Mesenchymal stem cell (in vitro differentiated cells and primary cell): ENCODE measurements at regions not wholly inside any gene's neighbourhood (a gene's known extent, or its start where the extent isn't known, plus 50 kb on each side); places are given as distances from the start of the nearest gene placed in this dataset.

Experiments
- DNase-seq: peaks from one replicate; pipeline ENCODE4 v3.0.0-alpha.2; 2013
- H2AFZ ChIP-seq: one replicate; pipeline ENCODE4 v1.6.1; 2013; ENCODE audit warnings: low read depth, mild to moderate bottlenecking, control low read depth, inconsistent platforms, low read length, moderate library complexity
- H2AK5ac ChIP-seq: 2 replicates; pipeline ENCODE4 v1.6.1; 2013; ENCODE audit warnings: low read length, moderate library complexity, mild to moderate bottlenecking, inconsistent platforms; ENCODE audit not compliant: severe bottlenecking
- H2BK120ac ChIP-seq: one replicate; pipeline ENCODE4 v1.6.1; 2013; ENCODE audit warnings: low read depth, mild to moderate bottlenecking, inconsistent platforms, low read length, moderate library complexity
- H2BK12ac ChIP-seq, 2 experiments: one replicate each; pipeline ENCODE4 v1.6.1; 2013; ENCODE audit warnings: inconsistent platforms in 2 of 2, low read length in 2 of 2, mild to moderate bottlenecking in 2 of 2, moderate library complexity in 2 of 2, control low read depth in 1 of 2
- H2BK15ac ChIP-seq: one replicate; pipeline ENCODE4 v1.6.1; 2013; ENCODE audit warnings: mild to moderate bottlenecking, low read depth, inconsistent platforms; ENCODE audit not compliant: poor library complexity, severe bottlenecking
- H2BK5ac ChIP-seq: 2 replicates; pipeline ENCODE4 v1.6.1; 2013; ENCODE audit warnings: low read depth, mild to moderate bottlenecking, low read length, control low read depth, inconsistent platforms; ENCODE audit not compliant: poor library complexity, severe bottlenecking
- H3K14ac ChIP-seq, 2 experiments: one replicate each; pipeline ENCODE4 v1.6.1; 2013; ENCODE audit warnings: inconsistent platforms in 2 of 2, low read length in 2 of 2, control low read depth in 1 of 2, mild to moderate bottlenecking in 1 of 2, moderate library complexity in 1 of 2
- H3K18ac ChIP-seq, 2 experiments: one replicate each; pipeline ENCODE4 v1.6.1; 2013; ENCODE audit warnings: inconsistent platforms in 2 of 2, low read length in 2 of 2, control low read depth in 1 of 2, low read depth in 1 of 2, mild to moderate bottlenecking in 1 of 2
- H3K23ac ChIP-seq, 2 experiments: one replicate each; pipeline ENCODE4 v1.6.1; 2013; ENCODE audit warnings: inconsistent platforms in 2 of 2, low read length in 2 of 2, mild to moderate bottlenecking in 2 of 2, moderate library complexity in 2 of 2, control low read depth in 1 of 2
- H3K27ac ChIP-seq: 2 replicates; pipeline ENCODE4 v1.5.1; 2013; ENCODE audit warnings: mild to moderate bottlenecking, moderate library complexity, low read length, control low read depth, inconsistent platforms; ENCODE audit not compliant: poor library complexity, severe bottlenecking
- H3K27me3 ChIP-seq, 2 experiments: 2 replicates each; pipeline versions ENCODE4 v1.6.1 to v1.7.0; 2013; ENCODE audit warnings: low read length in 2 of 2, mild to moderate bottlenecking in 2 of 2, moderate library complexity in 2 of 2, control low read depth in 1 of 2, inconsistent platforms in 1 of 2; ENCODE audit not compliant: control insufficient read depth in 1 of 2, insufficient read depth in 1 of 2
- H3K36me3 ChIP-seq, 2 experiments: 2 replicates each; pipeline versions ENCODE4 v1.6.1 to v1.7.0; 2013; ENCODE audit warnings: low read length in 2 of 2, control low read depth in 1 of 2, inconsistent platforms in 1 of 2, low read depth in 1 of 2, mild to moderate bottlenecking in 1 of 2; ENCODE audit not compliant: insufficient read depth in 2 of 2, control insufficient read depth in 1 of 2
- H3K4ac ChIP-seq, 2 experiments: one replicate each; pipeline ENCODE4 v1.6.1; 2013; ENCODE audit warnings: inconsistent platforms in 2 of 2, low read length in 2 of 2, mild to moderate bottlenecking in 2 of 2, moderate library complexity in 2 of 2, control low read depth in 1 of 2, low read depth in 1 of 2
- H3K4me1 ChIP-seq: 2 replicates; pipeline ENCODE4 v1.6.1; 2013; ENCODE audit warnings: low read depth, low read length, control low read depth; ENCODE audit not compliant: control insufficient read depth, insufficient read depth
- H3K4me2 ChIP-seq: 2 replicates; pipeline ENCODE4 v1.6.1; 2013; ENCODE audit warnings: low read length, mild to moderate bottlenecking, inconsistent platforms; ENCODE audit not compliant: poor library complexity, severe bottlenecking
- H3K4me3 ChIP-seq, 2 experiments: 2 replicates each; pipeline versions ENCODE4 v1.5.1 to v1.7.0; 2013; ENCODE audit warnings: low read length in 2 of 2, mild to moderate bottlenecking in 2 of 2, control low read depth in 1 of 2, low read depth in 1 of 2; ENCODE audit not compliant: insufficient read depth in 1 of 2
- H3K79me1 ChIP-seq: replicated peaks from 2 replicates; pipeline ENCODE4 v1.6.1; 2013; ENCODE audit warnings: mild to moderate bottlenecking, control low read depth, low read length, inconsistent platforms; ENCODE audit not compliant: poor library complexity, severe bottlenecking
- H3K9ac ChIP-seq: 2 replicates; pipeline ENCODE4 v1.7.0; 2013; ENCODE audit warnings: mild to moderate bottlenecking, low read length, moderate library complexity
- H3K9me3 ChIP-seq: 2 replicates; pipeline ENCODE4 v1.7.0; 2013; ENCODE audit warnings: mild to moderate bottlenecking, low read length; ENCODE audit not compliant: control insufficient read depth
- H4K8ac ChIP-seq: one replicate; pipeline ENCODE4 v1.6.1; 2013; ENCODE audit warnings: inconsistent platforms, mild to moderate bottlenecking, low read length, moderate library complexity
- H4K91ac ChIP-seq: one replicate; pipeline ENCODE4 v1.6.1; 2013; ENCODE audit warnings: mild to moderate bottlenecking, low read length, inconsistent platforms
- WGBS: methylation state at CpG from one replicate; pipeline ENCODE4 v1.1.7; 2013; ENCODE audit warnings: mixed read lengths; 5-methylcytosine and 5-hydroxymethylcytosine counted together

DNA sequence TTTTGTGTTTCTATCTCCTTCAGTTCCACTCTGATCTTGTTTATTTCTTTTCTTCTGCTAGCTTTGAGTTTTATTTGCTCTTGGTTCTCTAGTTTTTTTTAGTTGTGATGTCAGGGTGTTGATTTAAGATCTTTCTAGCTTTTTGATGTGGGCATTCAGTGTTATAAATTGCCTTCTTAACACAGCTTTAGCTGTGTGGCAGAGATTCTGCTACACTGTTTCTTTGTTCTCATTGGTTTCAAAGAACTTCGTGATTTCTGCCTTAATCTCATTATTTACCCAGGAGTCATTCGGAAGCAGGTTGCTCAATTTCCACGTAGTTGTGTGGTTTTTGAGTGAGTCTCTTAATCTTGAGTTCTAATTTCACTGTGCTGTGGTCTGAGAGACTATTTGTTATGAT is 251.7 kb upstream of the HTR2A start:
- no peak overlapping the region for H3K4ac ChIP-seq
- no peak overlapping the region for H4K91ac ChIP-seq
- H3K79me1 ChIP-seq: no peaks in the 10 kb centered on the region
- H3K27me3 ChIP-seq: no peaks in the 10 kb centered on the region
- H3K4me1 ChIP-seq: no peaks in the 10 kb centered on the region
- no peaks in the 10 kb centered on the region for H3K36me3 ChIP-seq
- no peak overlapping the region for H3K23ac ChIP-seq
- no peaks in the 10 kb centered on the region for H3K9me3 ChIP-seq
- no peak overlapping the region for H4K8ac ChIP-seq
- no peak overlapping the region for H3K18ac ChIP-seq
- DNase-seq: no peak
- H2AK5ac ChIP-seq: no peak overlapping the region
- no peak overlapping the region for H2BK5ac ChIP-seq
- H2BK12ac ChIP-seq: no peak overlapping the region
- H2BK120ac ChIP-seq: no peak overlapping the region
- no peak overlapping the region for H2BK15ac ChIP-seq
- no peak overlapping the region for H3K27ac ChIP-seq
- WGBS: 96% methylated on average over 3 of the region's 3 CpGs
- H3K4me3 ChIP-seq: no peak overlapping the region
- no peak overlapping the region for H3K14ac ChIP-seq
- H2AFZ ChIP-seq: no peak overlapping the region
- no peak overlapping the region for H3K4me2 ChIP-seq
- H3K9ac ChIP-seq: no peak overlapping the region

DNA sequence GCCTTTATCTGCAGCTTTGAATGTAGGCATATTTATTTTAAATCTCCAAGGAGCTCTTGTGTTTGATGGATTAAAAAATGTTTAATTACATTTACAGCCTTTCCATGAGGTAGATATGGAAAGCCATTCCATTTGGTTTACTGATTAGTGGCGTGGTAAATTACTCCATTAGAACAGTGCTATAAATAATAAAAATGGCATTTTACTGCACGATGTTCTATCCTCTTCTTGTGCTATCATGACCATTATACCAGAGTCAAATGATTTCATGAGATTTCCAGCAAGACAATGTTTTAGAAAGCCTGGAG is 250.9 kb upstream of the HTR2A start:
- H3K9me3 ChIP-seq: no peaks in the 10 kb centered on the region
- no peak overlapping the region for H4K8ac ChIP-seq
- H3K4me1 ChIP-seq: no peaks in the 10 kb centered on the region
- no peak overlapping the region for H2BK12ac ChIP-seq
- no peaks in the 10 kb centered on the region for H3K36me3 ChIP-seq
- no peak overlapping the region for H3K4ac ChIP-seq
- no peak overlapping the region for H3K4me2 ChIP-seq
- WGBS: 83% methylated on average over 1 of the region's 2 CpGs
- H2AK5ac ChIP-seq: no peak overlapping the region
- no peak overlapping the region for H2BK120ac ChIP-seq
- H3K23ac ChIP-seq: no peak overlapping the region
- no peak overlapping the region for H3K4me3 ChIP-seq
- no peak overlapping the region for H3K14ac ChIP-seq
- H3K27me3 ChIP-seq: no peaks in the 10 kb centered on the region
- no peaks in the 10 kb centered on the region for H3K79me1 ChIP-seq
- no peak overlapping the region for H2BK15ac ChIP-seq
- no peak for DNase-seq
- no peak overlapping the region for H3K18ac ChIP-seq
- no peak overlapping the region for H3K9ac ChIP-seq
- no peak overlapping the region for H2AFZ ChIP-seq
- no peak overlapping the region for H2BK5ac ChIP-seq
- H4K91ac ChIP-seq: no peak overlapping the region
- H3K27ac ChIP-seq: no peak overlapping the region

DNA sequence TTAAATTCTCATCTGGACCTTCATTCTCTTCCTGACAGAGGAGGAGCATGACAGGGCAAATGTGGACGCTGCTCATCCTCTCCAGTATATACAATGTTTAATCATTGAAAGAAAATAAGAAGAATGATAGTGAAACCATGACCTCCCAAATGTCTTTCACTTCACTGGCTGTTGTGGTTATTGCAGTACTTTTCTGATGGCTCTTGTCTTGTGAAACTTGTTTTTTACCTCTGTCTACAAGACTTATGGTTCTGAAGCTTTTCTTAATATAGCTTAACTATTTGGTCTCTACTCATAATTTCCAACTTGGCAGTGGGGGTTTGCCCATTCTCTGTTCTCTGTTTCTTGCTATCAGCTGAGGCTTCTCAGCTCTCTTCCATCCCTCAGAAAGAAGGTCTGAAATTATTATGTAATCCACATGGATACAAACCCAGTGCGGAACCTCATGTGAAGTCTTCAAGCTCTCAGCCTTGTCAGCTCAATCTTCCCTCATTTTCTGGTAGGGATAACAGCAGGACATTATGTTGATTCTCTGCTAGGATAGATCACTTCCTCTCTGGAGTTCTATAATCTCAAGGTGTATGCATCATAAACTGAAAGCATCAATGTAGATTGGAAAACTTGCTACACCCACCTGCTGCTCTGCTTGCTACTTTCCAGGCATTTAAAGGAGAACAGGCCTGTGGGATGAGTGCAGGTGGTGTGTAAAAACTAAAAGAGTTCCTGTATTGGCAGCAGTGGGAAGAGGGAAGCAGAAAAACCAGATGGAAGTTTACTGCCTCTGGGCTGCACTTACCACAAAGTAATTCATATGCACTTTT is 250.3 kb upstream of the HTR2A start:
- no peak overlapping the region for H3K14ac ChIP-seq
- no peak overlapping the region for H4K91ac ChIP-seq
- H2BK15ac ChIP-seq: no peak overlapping the region
- H3K36me3 ChIP-seq: no peaks in the 10 kb centered on the region
- H2BK5ac ChIP-seq: no peak overlapping the region
- no peak overlapping the region for H2BK120ac ChIP-seq
- H4K8ac ChIP-seq: no peak overlapping the region
- no peak overlapping the region for H3K4ac ChIP-seq
- DNase-seq: peak; percentile 22
- WGBS: 100% methylated on average over 1 of the region's 2 CpGs
- H2AFZ ChIP-seq: no peak overlapping the region
- no peak overlapping the region for H3K4me3 ChIP-seq
- no peak overlapping the region for H2BK12ac ChIP-seq
- H3K4me1 ChIP-seq: no peaks in the 10 kb centered on the region
- no peak overlapping the region for H3K23ac ChIP-seq
- no peak overlapping the region for H3K9ac ChIP-seq
- no peak overlapping the region for H2AK5ac ChIP-seq
- no peaks in the 10 kb centered on the region for H3K9me3 ChIP-seq
- H3K18ac ChIP-seq: no peak overlapping the region
- no peak overlapping the region for H3K27ac ChIP-seq
- no peaks in the 10 kb centered on the region for H3K27me3 ChIP-seq
- no peak overlapping the region for H3K4me2 ChIP-seq
- no peaks in the 10 kb centered on the region for H3K79me1 ChIP-seq

DNA sequence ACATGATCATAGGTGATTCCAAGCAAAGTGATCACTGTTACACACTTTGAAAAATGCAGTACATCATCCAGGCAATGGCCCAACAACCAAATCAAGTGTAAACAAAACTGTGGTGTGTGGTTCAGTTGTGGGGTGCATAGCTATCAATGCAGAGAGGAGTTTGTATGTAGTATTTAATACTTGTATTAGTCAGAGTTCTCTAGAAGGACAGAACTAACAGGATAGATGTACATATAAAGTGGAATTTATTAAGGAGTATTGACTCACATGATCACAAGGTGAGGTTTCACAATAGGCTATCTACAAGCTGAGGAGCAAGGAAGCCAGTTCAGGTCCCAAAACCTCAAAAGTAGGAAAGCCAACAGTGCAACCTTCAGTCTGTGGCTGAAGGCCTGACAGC is 249.3 kb upstream of the HTR2A start:
- Histone ChIP-seq H3K9ac (no peak overlapping the region), H2AFZ (no peak overlapping the region), H4K8ac (no peak overlapping the region), H2AK5ac (no peak overlapping the region), H3K4me3 (no peak overlapping the region), H3K4me2 (no peak overlapping the region), H2BK120ac (no peak overlapping the region), H2BK12ac (peak overlapping the region in 1 of 2 experiments; percentile 66), H4K91ac (no peak overlapping the region), H3K18ac (no peak overlapping the region), H3K27me3 (no peaks in the 10 kb centered on the region), H3K4me1 (no peaks in the 10 kb centered on the region), H3K4ac (no peak overlapping the region), H3K36me3 (no peaks in the 10 kb centered on the region), H3K79me1 (no peaks in the 10 kb centered on the region), H2BK15ac (no peak overlapping the region), H3K9me3 (no peaks in the 10 kb centered on the region), H2BK5ac (no peak overlapping the region), H3K14ac (no peak overlapping the region), H3K23ac (no peak overlapping the region), H3K27ac (no peak overlapping the region)
- DNase-seq: peak; percentile 14
